ENCODE measurements at regions not wholly inside any gene's neighbourhood (a gene's known extent, or its start where the extent isn't known, plus 50 kb on each side); places are given as distances from the start of the nearest gene placed in this dataset.
"Not testable (repeated sequence)": the region's sequence is repeated elsewhere in the genome, so short reads cannot be mapped to it uniquely, and the experiment has no call there.

GRCh38 chrX:883588-883987 lies 253.0 kb downstream of the SHOX start:
- peaks cover 3% of the 10 kb centered on the region; the same call in 1 of the 2 replicates for H3K27me3 ChIP-seq (ENCODE audit: control insufficient read depth, insufficient read depth, low read length)

GRCh38 chrX:879756-880698 lies 249.4 kb downstream of the SHOX start:
- not testable (repeated sequence) for H3K4me3 ChIP-seq (ENCODE audit: low read depth, low read length); H3K27ac ChIP-seq (ENCODE audit: low read depth, low read length); H3K9me3 ChIP-seq (ENCODE audit: control insufficient read depth, insufficient read depth, low read depth, low read length); H3K9ac ChIP-seq (ENCODE audit: low read length); H3K4me1 ChIP-seq (ENCODE audit: control insufficient read depth, insufficient read depth, low read length); H3K27me3 ChIP-seq (ENCODE audit: control insufficient read depth, insufficient read depth, low read length); H3K36me3 ChIP-seq (ENCODE audit: control insufficient read depth, insufficient read depth, low read length)

More at GRCh38 chrX:883588-883987, 253.0 kb downstream of the SHOX start:
- Histone ChIP-seq H3K4me1 (ENCODE audit: control insufficient read depth, insufficient read depth, low read length) (no peaks in the 10 kb centered on the region), H3K4me3 (ENCODE audit: low read depth, low read length) (no peak overlapping the region), H3K9ac (ENCODE audit: low read length) (no peak overlapping the region), H3K27ac (ENCODE audit: low read depth, low read length) (no peak overlapping the region), H3K36me3 (ENCODE audit: control insufficient read depth, insufficient read depth, low read length) (no peaks in the 10 kb centered on the region), H3K9me3 (ENCODE audit: control insufficient read depth, insufficient read depth, low read depth, low read length) (no peaks in the 10 kb centered on the region)

- Histone ChIP-seq H3K9me3 (ENCODE audit: control insufficient read depth, insufficient read depth, low read depth, low read length) (peaks cover 9% of the 10 kb centered on the region), H3K36me3 (ENCODE audit: control insufficient read depth, insufficient read depth, low read length) (no peaks in the 10 kb centered on the region), H3K27ac (ENCODE audit: low read depth, low read length) (no peak overlapping the region), H3K9ac (ENCODE audit: low read length) (no peak overlapping the region), H3K4me1 (ENCODE audit: control insufficient read depth, insufficient read depth, low read length) (no peaks in the 10 kb centered on the region), H3K4me3 (ENCODE audit: low read depth, low read length) (no peak overlapping the region), H3K27me3 (ENCODE audit: control insufficient read depth, insufficient read depth, low read length) (no peaks in the 10 kb centered on the region)
Observed at GRCh38 chrX:874061-874460, 243.5 kb downstream of the SHOX start.

GRCh38 chrX:873016-873415 lies 242.4 kb downstream of the SHOX start:
- Histone ChIP-seq H3K27me3 (ENCODE audit: control insufficient read depth, insufficient read depth, low read length) (no peaks in the 10 kb centered on the region), H3K36me3 (ENCODE audit: control insufficient read depth, insufficient read depth, low read length) (no peaks in the 10 kb centered on the region), H3K4me1 (ENCODE audit: control insufficient read depth, insufficient read depth, low read length) (no peaks in the 10 kb centered on the region), H3K27ac (ENCODE audit: low read depth, low read length) (no peak overlapping the region), H3K9ac (ENCODE audit: low read length) (no peak overlapping the region), H3K9me3 (ENCODE audit: control insufficient read depth, insufficient read depth, low read depth, low read length) (peaks cover 9% of the 10 kb centered on the region), H3K4me3 (ENCODE audit: low read depth, low read length) (no peak overlapping the region)

GRCh38 chrX:872090-872489 lies 241.5 kb downstream of the SHOX start:
- Histone ChIP-seq H3K27me3 (ENCODE audit: control insufficient read depth, insufficient read depth, low read length) (no peaks in the 10 kb centered on the region), H3K36me3 (ENCODE audit: control insufficient read depth, insufficient read depth, low read length) (no peaks in the 10 kb centered on the region), H3K27ac (ENCODE audit: low read depth, low read length) (no peak overlapping the region), H3K4me1 (ENCODE audit: control insufficient read depth, insufficient read depth, low read length) (no peaks in the 10 kb centered on the region), H3K9ac (ENCODE audit: low read length) (no peak overlapping the region), H3K9me3 (ENCODE audit: control insufficient read depth, insufficient read depth, low read depth, low read length) (peaks cover 3% of the 10 kb centered on the region; the same call in 1 of the 2 replicates), H3K4me3 (ENCODE audit: low read depth, low read length) (no peak overlapping the region)

GRCh38 chrX:871626-872025 lies 241.0 kb downstream of the SHOX start:
- no peak overlapping the region for H3K27ac ChIP-seq (ENCODE audit: low read depth, low read length)
- no peak overlapping the region for H3K9ac ChIP-seq (ENCODE audit: low read length)
- no peaks in the 10 kb centered on the region for H3K27me3 ChIP-seq (ENCODE audit: control insufficient read depth, insufficient read depth, low read length)
- H3K4me3 ChIP-seq (ENCODE audit: low read depth, low read length): no peak overlapping the region
- no peaks in the 10 kb centered on the region for H3K4me1 ChIP-seq (ENCODE audit: control insufficient read depth, insufficient read depth, low read length)
- H3K9me3 ChIP-seq (ENCODE audit: control insufficient read depth, insufficient read depth, low read depth, low read length): peaks cover 3% of the 10 kb centered on the region; the same call in 1 of the 2 replicates
- no peaks in the 10 kb centered on the region for H3K36me3 ChIP-seq (ENCODE audit: control insufficient read depth, insufficient read depth, low read length)

- Histone ChIP-seq H3K9me3 (ENCODE audit: control insufficient read depth, insufficient read depth, low read depth, low read length) (peaks cover 3% of the 10 kb centered on the region; the same call in 1 of the 2 replicates), H3K4me3 (ENCODE audit: low read depth, low read length) (no peak overlapping the region), H3K9ac (ENCODE audit: low read length) (no peak overlapping the region), H3K27me3 (ENCODE audit: control insufficient read depth, insufficient read depth, low read length) (no peaks in the 10 kb centered on the region), H3K36me3 (ENCODE audit: control insufficient read depth, insufficient read depth, low read length) (no peaks in the 10 kb centered on the region), H3K27ac (ENCODE audit: low read depth, low read length) (no peak overlapping the region), H3K4me1 (ENCODE audit: control insufficient read depth, insufficient read depth, low read length) (no peaks in the 10 kb centered on the region)
Observed at GRCh38 chrX:867966-868647, 237.5 kb downstream of the SHOX start.

- Histone ChIP-seq H3K4me1 (ENCODE audit: control insufficient read depth, insufficient read depth, low read length) (no peaks in the 10 kb centered on the region), H3K27ac (ENCODE audit: low read depth, low read length) (no peak overlapping the region), H3K36me3 (ENCODE audit: control insufficient read depth, insufficient read depth, low read length) (no peaks in the 10 kb centered on the region), H3K9ac (ENCODE audit: low read length) (no peak overlapping the region), H3K4me3 (ENCODE audit: low read depth, low read length) (no peak overlapping the region), H3K27me3 (ENCODE audit: control insufficient read depth, insufficient read depth, low read length) (no peaks in the 10 kb centered on the region), H3K9me3 (ENCODE audit: control insufficient read depth, insufficient read depth, low read depth, low read length) (peaks cover 3% of the 10 kb centered on the region; the same call in 1 of the 2 replicates)
Observed at GRCh38 chrX:867502-867901, 236.9 kb downstream of the SHOX start.

- Histone ChIP-seq H3K4me3 (ENCODE audit: low read depth, low read length) (no peak overlapping the region), H3K36me3 (ENCODE audit: control insufficient read depth, insufficient read depth, low read length) (no peaks in the 10 kb centered on the region), H3K27me3 (ENCODE audit: control insufficient read depth, insufficient read depth, low read length) (no peaks in the 10 kb centered on the region), H3K9me3 (ENCODE audit: control insufficient read depth, insufficient read depth, low read depth, low read length) (no peaks in the 10 kb centered on the region), H3K27ac (ENCODE audit: low read depth, low read length) (no peak overlapping the region), H3K4me1 (ENCODE audit: control insufficient read depth, insufficient read depth, low read length) (no peaks in the 10 kb centered on the region), H3K9ac (ENCODE audit: low read length) (no peak overlapping the region)
Observed at GRCh38 chrX:866441-866990, 235.9 kb downstream of the SHOX start.

- no peak overlapping the region for H3K27ac ChIP-seq (ENCODE audit: low read depth, low read length)
Observed at GRCh38 chrX:865422-865821, 234.8 kb downstream of the SHOX start.

GRCh38 chrX:861921-862320 lies 231.3 kb downstream of the SHOX start:
- Histone ChIP-seq H3K4me3 (ENCODE audit: low read depth, low read length) (no peak overlapping the region), H3K36me3 (ENCODE audit: control insufficient read depth, insufficient read depth, low read length) (no peaks in the 10 kb centered on the region), H3K27me3 (ENCODE audit: control insufficient read depth, insufficient read depth, low read length) (no peaks in the 10 kb centered on the region), H3K9me3 (ENCODE audit: control insufficient read depth, insufficient read depth, low read depth, low read length) (no peaks in the 10 kb centered on the region), H3K4me1 (ENCODE audit: control insufficient read depth, insufficient read depth, low read length) (no peaks in the 10 kb centered on the region), H3K9ac (ENCODE audit: low read length) (no peak overlapping the region), H3K27ac (ENCODE audit: low read depth, low read length) (no peak overlapping the region)

More at GRCh38 chrX:865422-865821, 234.8 kb downstream of the SHOX start:
- no peaks in the 10 kb centered on the region for H3K36me3 ChIP-seq (ENCODE audit: control insufficient read depth, insufficient read depth, low read length)
- H3K4me1 ChIP-seq (ENCODE audit: control insufficient read depth, insufficient read depth, low read length): no peaks in the 10 kb centered on the region
- H3K9ac ChIP-seq (ENCODE audit: low read length): no peak overlapping the region
- H3K27me3 ChIP-seq (ENCODE audit: control insufficient read depth, insufficient read depth, low read length): no peaks in the 10 kb centered on the region
- no peak overlapping the region for H3K4me3 ChIP-seq (ENCODE audit: low read depth, low read length)
- H3K9me3 ChIP-seq (ENCODE audit: control insufficient read depth, insufficient read depth, low read depth, low read length): no peaks in the 10 kb centered on the region
